Fibroblast of the aortic adventitia (primary cell): ENCODE measurements at regions not wholly inside any gene's neighbourhood (a gene's known extent, or its start where the extent isn't known, plus 50 kb on each side); places are given as distances from the start of the nearest gene placed in this dataset.
"Not testable (repeated sequence)": the region's sequence is repeated elsewhere in the genome, so short reads cannot be mapped to it uniquely, and the experiment has no call there.

Experiments used
- DNase-seq: peaks from one replicate; pipeline ENCODE4 v3.0.0-alpha.2; 2010; ENCODE audit warnings: low read depth
- H3K4me3 ChIP-seq: 2 replicates; pipeline ENCODE4 v1.5.1; 2011; ENCODE audit warnings: low read depth, mild to moderate bottlenecking, control low read depth, low read length, moderate library complexity
- TF ChIP-seq, protein P1 (sequence below): IDR thresholded peaks from 2 replicates; pipeline ENCODE4 v1.5.1; 2011; ENCODE audit warnings: mild to moderate bottlenecking, low read length, control low read depth, inconsistent platforms; ENCODE audit not compliant: insufficient read depth

DNA sequence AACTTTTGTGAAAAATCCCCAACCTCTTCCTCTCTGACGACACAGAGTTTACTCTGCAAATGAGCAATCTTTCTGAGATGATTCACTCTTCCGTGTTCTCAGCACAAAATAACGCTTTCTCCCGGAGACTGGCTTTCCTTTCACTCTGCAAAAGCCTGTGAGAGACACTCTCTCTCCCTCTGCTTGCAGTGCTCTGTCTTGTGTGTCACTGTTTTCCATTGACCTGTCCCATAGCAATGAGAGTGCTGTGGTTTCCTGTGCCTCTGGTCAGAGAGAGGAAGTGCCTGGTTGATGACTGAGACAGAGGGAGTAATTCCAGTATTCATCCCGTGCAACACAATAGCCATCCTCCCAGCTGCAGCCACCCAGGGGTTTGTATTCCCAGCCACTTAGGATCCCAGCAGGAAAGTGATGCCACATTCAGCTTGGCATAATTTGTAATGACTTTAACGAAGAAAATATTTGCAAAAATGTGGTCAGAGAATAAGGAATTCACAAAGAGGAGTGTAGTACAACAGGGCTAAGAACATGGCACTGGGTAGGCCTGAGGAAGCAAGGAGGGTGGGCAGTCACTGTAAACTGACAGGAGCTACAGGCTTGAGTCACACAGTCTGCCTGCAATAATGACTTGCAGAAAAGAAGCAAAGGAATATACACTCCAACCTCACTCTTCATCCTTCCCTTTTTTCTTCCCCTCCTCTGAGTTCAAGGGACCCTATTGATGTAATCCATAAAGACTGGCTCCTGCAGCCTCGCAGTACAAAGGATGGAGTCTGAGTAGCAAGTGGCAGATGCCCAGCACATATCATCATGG, 463.5 kb upstream of the RGMB start:
- TF ChIP-seq, protein P1, sequence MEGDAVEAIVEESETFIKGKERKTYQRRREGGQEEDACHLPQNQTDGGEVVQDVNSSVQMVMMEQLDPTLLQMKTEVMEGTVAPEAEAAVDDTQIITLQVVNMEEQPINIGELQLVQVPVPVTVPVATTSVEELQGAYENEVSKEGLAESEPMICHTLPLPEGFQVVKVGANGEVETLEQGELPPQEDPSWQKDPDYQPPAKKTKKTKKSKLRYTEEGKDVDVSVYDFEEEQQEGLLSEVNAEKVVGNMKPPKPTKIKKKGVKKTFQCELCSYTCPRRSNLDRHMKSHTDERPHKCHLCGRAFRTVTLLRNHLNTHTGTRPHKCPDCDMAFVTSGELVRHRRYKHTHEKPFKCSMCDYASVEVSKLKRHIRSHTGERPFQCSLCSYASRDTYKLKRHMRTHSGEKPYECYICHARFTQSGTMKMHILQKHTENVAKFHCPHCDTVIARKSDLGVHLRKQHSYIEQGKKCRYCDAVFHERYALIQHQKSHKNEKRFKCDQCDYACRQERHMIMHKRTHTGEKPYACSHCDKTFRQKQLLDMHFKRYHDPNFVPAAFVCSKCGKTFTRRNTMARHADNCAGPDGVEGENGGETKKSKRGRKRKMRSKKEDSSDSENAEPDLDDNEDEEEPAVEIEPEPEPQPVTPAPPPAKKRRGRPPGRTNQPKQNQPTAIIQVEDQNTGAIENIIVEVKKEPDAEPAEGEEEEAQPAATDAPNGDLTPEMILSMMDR, result no peak
- peak overlapping the region; percentile 54 for H3K4me3 ChIP-seq
- DNase-seq, result peak; percentile 90

DNA sequence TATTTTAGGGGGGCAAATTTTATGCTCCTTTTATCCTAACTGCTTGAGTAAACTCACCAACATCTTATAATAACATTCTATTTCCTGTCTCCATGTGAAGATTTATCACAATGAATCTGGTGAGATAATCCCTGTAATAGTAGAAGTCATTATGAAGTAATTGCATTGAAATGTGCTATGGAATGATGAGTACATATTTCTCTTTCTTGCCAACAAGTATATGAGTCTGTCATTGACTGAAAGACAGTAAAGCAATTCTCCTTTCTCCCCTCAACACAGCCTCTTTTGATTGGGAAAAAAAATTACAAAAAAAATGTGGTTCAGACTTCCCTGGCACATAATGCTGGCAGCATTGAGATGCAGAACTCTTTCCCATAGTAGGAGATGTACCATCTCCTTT, 459.2 kb upstream of the RGMB start:
- H3K4me3 ChIP-seq, result no peak overlapping the region
- TF ChIP-seq, protein P1, result no peak
- DNase-seq, result peak; percentile 69

DNA sequence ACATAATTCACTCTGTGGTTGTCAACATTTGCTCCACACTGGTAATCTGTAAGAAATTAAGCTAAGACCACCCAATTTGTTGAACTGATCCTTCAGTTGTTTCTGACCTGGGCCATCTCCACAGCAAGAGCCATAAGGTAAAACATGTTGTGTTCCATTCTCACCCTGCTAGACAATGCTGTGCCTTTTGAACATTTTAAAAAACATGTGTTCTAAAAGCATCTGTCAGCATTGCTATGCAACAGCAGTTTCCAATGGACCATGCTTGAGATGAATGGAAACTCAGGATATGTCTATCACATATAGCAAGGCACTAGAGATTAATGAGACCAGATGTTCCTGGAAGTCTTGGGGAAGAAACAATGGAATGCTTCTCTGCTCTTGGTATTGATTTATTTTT, 455.1 kb upstream of the RGMB start:
- TF ChIP-seq, protein P1, result no peak
- no peak for DNase-seq
- no peak overlapping the region for H3K4me3 ChIP-seq

DNA sequence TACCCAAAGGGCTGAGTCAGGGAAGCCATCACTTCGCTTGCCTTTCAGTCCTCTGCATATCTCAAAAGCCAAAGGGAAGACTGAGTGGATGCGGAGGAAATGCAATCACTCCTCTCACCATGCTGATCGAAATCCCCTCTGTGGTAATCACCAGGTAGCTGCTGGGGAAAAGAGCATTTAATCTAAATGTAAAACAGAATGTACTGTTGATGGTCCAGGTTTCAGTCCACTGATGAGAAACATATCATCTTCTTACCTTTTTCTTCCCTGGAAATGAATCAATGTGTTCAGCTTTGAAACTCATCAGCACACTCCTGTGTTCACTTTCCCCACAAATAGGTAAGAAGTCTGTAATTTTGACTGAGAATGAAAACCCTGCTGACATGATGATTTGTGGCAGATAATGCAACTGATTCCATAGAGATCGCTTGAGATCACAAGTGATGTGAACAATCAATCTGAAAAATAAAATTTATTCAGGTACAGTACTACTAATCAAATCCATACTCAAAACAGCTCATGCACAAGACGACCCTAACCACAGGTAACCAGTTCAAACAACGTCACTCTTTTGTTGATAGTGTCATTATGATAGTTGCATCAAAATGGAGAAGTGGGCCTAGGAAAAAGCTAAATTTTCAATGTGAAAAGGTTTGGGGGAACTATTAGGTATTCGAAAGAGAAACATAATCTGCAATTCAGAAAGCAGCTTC, 454.0 kb upstream of the RGMB start:
- TF ChIP-seq, protein P1, result no peak
- DNase-seq, result no peak
- H3K4me3 ChIP-seq, result no peak overlapping the region

DNA sequence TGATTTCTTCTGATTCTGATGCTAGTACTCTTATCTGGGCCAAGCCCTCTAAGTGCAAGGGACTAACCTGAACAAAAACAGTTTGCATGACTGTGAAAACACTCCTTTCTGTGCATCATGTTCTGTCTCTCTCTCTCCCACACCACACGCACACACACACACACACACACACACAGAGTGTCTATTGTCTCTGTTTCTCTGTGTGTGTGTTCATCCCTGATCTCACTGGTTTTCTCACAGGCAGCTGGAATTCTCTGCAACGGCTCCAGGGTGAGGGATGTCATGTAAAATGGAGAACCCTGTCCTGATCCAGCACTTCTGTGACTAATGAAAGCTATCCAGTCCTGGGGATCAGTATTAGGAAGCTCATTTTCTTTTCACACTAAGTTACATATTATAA, 453.1 kb upstream of the RGMB start:
- H3K4me3 ChIP-seq, result no peak overlapping the region
- TF ChIP-seq, protein P1, result no peak
- no peak for DNase-seq

DNA sequence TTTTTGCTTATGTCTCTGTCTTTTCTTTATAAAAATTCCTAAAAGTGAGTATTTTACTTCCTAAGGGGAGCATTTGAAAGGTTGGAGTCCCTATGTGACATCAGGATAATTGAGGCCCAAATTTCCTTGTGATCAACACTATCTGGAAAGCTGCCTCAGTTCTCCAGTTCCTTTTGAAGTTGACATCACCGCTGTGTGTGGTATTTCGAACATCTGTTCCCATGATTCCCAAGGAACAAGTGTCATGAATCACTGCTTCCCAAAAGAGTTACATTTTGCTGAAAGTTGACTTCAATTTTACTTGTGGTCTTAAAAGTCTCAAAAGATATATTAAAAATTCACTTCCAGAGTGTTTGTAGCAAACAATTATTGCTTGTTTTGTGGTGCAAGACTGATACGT, 452.1 kb upstream of the RGMB start:
- no peak for DNase-seq
- no peak overlapping the region for H3K4me3 ChIP-seq
- TF ChIP-seq, protein P1, result no peak

DNA sequence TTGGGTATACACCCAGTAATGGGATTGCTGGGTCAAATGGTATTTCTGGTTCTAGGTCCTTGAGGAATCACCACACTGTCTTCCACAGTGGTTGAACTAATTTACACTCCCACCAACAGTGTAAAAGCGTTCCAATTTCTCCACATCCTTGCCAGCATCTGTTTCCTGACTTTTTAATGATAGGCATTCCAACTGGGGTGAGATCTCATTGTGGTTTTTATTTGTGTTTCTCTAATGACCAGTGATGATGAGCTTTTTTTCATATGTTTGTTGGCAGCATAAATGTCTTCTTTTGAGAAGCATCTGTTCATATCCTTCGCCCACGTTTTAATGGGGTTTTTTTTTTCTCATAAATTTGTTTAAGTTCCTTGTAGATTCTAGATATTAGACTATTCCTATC, 448.3 kb upstream of the RGMB start:
- DNase-seq, result not testable (repeated sequence)

More for the DNA sequence above, 448.3 kb upstream of the RGMB start:
- H3K4me3 ChIP-seq, result not testable (repeated sequence)
